Large intestine (tissue), 3 donors: ENCODE measurements at regions not wholly inside any gene's neighbourhood (a gene's known extent, or its start where the extent isn't known, plus 50 kb on each side); places are given as distances from the start of the nearest gene placed in this dataset.

Experiments
- DNase-seq, 2 donors: peaks; one replicate each; pipeline versions ENCODE4 v3.0.0 to v3.0.0-alpha.2; 2013
- H3K27ac ChIP-seq: one replicate; pipeline ENCODE4 v1.5.1; 2013; ENCODE audit warnings: low read length
- H3K27me3 ChIP-seq: 2 replicates; pipeline ENCODE4 v1.6.1; 2013; ENCODE audit warnings: low read length; ENCODE audit not compliant: control insufficient read depth, insufficient read depth
- H3K36me3 ChIP-seq: 2 replicates; pipeline ENCODE4 v1.6.1; 2013; ENCODE audit warnings: low read length; ENCODE audit not compliant: control insufficient read depth, insufficient read depth
- H3K4me1 ChIP-seq: one replicate; pipeline ENCODE4 v1.6.1; 2013; ENCODE audit warnings: low read length; ENCODE audit not compliant: control insufficient read depth, insufficient read depth
- H3K4me3 ChIP-seq: one replicate; pipeline ENCODE4 v1.5.1; 2013; ENCODE audit warnings: low read length
- H3K9me3 ChIP-seq: one replicate; pipeline ENCODE4 v1.6.1; 2013; ENCODE audit warnings: mild to moderate bottlenecking, low read depth, low read length, moderate library complexity; ENCODE audit not compliant: control insufficient read depth
- WGBS: methylation state at CpG from one replicate; pipeline ENCODE4 v1.1.5; 2013; ENCODE audit warnings: low lambda C conversion rate; ENCODE audit not compliant: insufficient coverage; 5-methylcytosine and 5-hydroxymethylcytosine counted together

- H3K36me3 ChIP-seq = no peaks in the 10 kb centered on the region
- H3K27me3 ChIP-seq = no peaks in the 10 kb centered on the region
- no peak overlapping the region for H3K27ac ChIP-seq
- no peak overlapping the region for H3K4me3 ChIP-seq
- DNase-seq = no peak
- H3K4me1 ChIP-seq = no peaks in the 10 kb centered on the region
- H3K9me3 ChIP-seq = no peaks in the 10 kb centered on the region
- 100% methylated on average over 1 of the region's 2 CpGs for WGBS
Measured at GRCh38 chr1:80646053-80646452, 1154.7 kb upstream of the ADGRL2 start.

- H3K9me3 ChIP-seq = no peaks in the 10 kb centered on the region
Measured at GRCh38 chr1:80645621-80646020, 1155.1 kb upstream of the ADGRL2 start.

GRCh38 chr1:80640978-80641377 is 1159.8 kb upstream of the ADGRL2 start:
- DNase-seq = no peak
- WGBS = 80% methylated on average over 1 of the region's 3 CpGs
- Histone ChIP-seq H3K9me3 (no peaks in the 10 kb centered on the region), H3K27me3 (no peaks in the 10 kb centered on the region), H3K36me3 (no peaks in the 10 kb centered on the region), H3K27ac (no peak overlapping the region), H3K4me1 (no peaks in the 10 kb centered on the region), H3K4me3 (no peak overlapping the region)

More at GRCh38 chr1:80645621-80646020, 1155.1 kb upstream of the ADGRL2 start:
- Histone ChIP-seq H3K36me3 (no peaks in the 10 kb centered on the region), H3K4me3 (no peak overlapping the region), H3K4me1 (no peaks in the 10 kb centered on the region), H3K27me3 (no peaks in the 10 kb centered on the region), H3K27ac (no peak overlapping the region)
- no peak for DNase-seq

GRCh38 chr1:80639777-80640533 is 1160.8 kb upstream of the ADGRL2 start:
- no peaks in the 10 kb centered on the region for H3K9me3 ChIP-seq
- no peak for DNase-seq
- no peaks in the 10 kb centered on the region for H3K4me1 ChIP-seq
- H3K36me3 ChIP-seq = no peaks in the 10 kb centered on the region
- 80% methylated on average over 1 of the region's 2 CpGs for WGBS
- no peak overlapping the region for H3K4me3 ChIP-seq
- H3K27ac ChIP-seq = no peak overlapping the region
- H3K27me3 ChIP-seq = no peaks in the 10 kb centered on the region

GRCh38 chr1:80633947-80634706 is 1166.6 kb upstream of the ADGRL2 start:
- WGBS = 100% methylated on average over 1 of the region's 10 CpGs
- Histone ChIP-seq H3K27me3 (no peaks in the 10 kb centered on the region), H3K27ac (no peak overlapping the region), H3K4me3 (no peak overlapping the region), H3K4me1 (no peaks in the 10 kb centered on the region), H3K36me3 (no peaks in the 10 kb centered on the region), H3K9me3 (no peaks in the 10 kb centered on the region)
- DNase-seq = no peak

- no CpG with 5 or more reads among the region's 10 CpGs for WGBS
Measured at GRCh38 chr1:80632284-80632683, 1168.5 kb upstream of the ADGRL2 start.

GRCh38 chr1:80629304-80629837 is 1171.4 kb upstream of the ADGRL2 start:
- no peak overlapping the region for H3K27ac ChIP-seq
- no peak for DNase-seq
- no CpG with 5 or more reads among the region's 3 CpGs for WGBS
- no peaks in the 10 kb centered on the region for H3K27me3 ChIP-seq
- no peaks in the 10 kb centered on the region for H3K4me1 ChIP-seq
- no peaks in the 10 kb centered on the region for H3K36me3 ChIP-seq
- H3K4me3 ChIP-seq = no peak overlapping the region
- H3K9me3 ChIP-seq = no peaks in the 10 kb centered on the region

More at GRCh38 chr1:80632284-80632683, 1168.5 kb upstream of the ADGRL2 start:
- H3K4me1 ChIP-seq = no peaks in the 10 kb centered on the region
- H3K9me3 ChIP-seq = no peaks in the 10 kb centered on the region
- no peak overlapping the region for H3K27ac ChIP-seq
- no peak overlapping the region for H3K4me3 ChIP-seq
- no peaks in the 10 kb centered on the region for H3K27me3 ChIP-seq
- H3K36me3 ChIP-seq = no peaks in the 10 kb centered on the region
- no peak for DNase-seq

GRCh38 chr1:80624682-80625081 is 1176.1 kb upstream of the ADGRL2 start:
- WGBS = 100% methylated on average over 1 of the region's 4 CpGs
- Histone ChIP-seq H3K36me3 (no peaks in the 10 kb centered on the region), H3K4me1 (no peaks in the 10 kb centered on the region), H3K27ac (no peak overlapping the region), H3K27me3 (no peaks in the 10 kb centered on the region), H3K9me3 (no peaks in the 10 kb centered on the region), H3K4me3 (no peak overlapping the region)
- DNase-seq = no peak

- H3K36me3 ChIP-seq = no peaks in the 10 kb centered on the region
Measured at GRCh38 chr1:80607064-80607463, 1193.7 kb upstream of the ADGRL2 start.

GRCh38 chr1:80594013-80594412 is 1206.7 kb upstream of the ADGRL2 start:
- H3K27ac ChIP-seq = no peak overlapping the region
- no peak for DNase-seq
- no CpG with 5 or more reads among the region's 3 CpGs for WGBS
- H3K4me3 ChIP-seq = no peak overlapping the region
- no peaks in the 10 kb centered on the region for H3K4me1 ChIP-seq
- H3K27me3 ChIP-seq = no peaks in the 10 kb centered on the region
- peaks cover 15% of the 10 kb centered on the region for H3K9me3 ChIP-seq
- no peaks in the 10 kb centered on the region for H3K36me3 ChIP-seq

More at GRCh38 chr1:80607064-80607463, 1193.7 kb upstream of the ADGRL2 start:
- Histone ChIP-seq H3K4me3 (no peak overlapping the region), H3K4me1 (no peaks in the 10 kb centered on the region), H3K9me3 (no peaks in the 10 kb centered on the region), H3K27me3 (no peaks in the 10 kb centered on the region), H3K27ac (no peak overlapping the region)
- DNase-seq = no peak
